HG03103 (cell line): ENCODE measurements at regions not wholly inside any gene's neighbourhood (a gene's known extent, or its start where the extent isn't known, plus 50 kb on each side); places are given as distances from the start of the nearest gene placed in this dataset.

Experiments
- ATAC-seq: cut with Tn5 transposase; IDR thresholded peaks from one replicate; pipeline ENCODE4 v1.9.1; 2021; ENCODE audit warnings: low read depth; ENCODE audit not compliant: unreplicated experiment

DNA sequence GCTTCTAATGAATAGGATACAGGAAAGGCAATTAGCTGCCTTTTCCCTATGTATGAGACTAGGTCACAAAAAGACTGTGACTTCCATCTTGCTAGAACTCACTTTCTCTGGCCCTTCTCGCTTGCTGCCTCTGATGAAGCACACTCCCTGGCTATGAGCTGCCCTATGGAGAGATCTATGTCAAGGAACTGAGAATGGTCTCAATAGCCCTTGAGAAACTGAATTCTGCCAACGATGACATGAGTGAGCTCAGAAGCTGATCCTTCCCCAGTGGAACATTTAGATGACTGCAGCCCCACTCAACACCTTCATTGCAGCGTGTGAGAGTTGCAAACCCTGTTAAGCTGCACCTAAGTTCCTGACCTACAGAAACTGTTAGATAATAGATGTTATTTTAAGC lies 309.8 kb downstream of the COG6 start:
- no peak for ATAC-seq

DNA sequence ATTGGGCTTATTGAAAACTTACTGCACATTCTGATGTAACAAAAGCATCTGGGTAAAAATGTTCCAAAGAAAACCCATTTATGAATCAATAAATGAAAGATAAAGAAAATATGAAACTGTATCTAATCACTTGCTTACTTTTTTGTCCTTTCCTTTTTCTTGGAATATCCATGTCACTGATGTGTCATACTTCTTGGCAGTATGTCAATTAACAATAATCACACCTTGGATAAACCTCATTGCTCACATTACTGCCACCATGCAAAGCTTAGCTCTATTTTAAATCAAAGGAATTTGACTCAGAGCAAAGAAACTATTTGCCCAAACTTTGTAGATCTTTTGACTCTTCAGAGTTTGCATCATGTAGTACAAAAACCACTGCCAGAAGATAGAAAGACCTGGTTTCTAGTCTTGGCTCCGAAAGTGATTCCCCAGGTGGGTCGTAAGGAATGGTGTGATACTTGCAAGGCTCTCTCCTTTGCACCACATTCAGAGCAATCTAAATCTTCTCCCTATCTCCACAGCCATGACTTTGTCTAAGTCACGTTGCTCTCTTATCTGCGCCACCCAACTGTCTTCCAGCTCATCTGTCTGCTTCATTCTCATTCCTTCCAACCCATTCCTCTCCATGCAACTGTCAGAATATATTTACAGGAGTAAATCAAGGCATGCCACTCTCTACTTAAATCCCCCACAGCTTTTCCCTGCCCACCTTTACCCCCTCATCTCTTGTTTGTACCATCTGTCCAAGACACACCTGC lies 311.9 kb downstream of the COG6 start:
- no peak for ATAC-seq

DNA sequence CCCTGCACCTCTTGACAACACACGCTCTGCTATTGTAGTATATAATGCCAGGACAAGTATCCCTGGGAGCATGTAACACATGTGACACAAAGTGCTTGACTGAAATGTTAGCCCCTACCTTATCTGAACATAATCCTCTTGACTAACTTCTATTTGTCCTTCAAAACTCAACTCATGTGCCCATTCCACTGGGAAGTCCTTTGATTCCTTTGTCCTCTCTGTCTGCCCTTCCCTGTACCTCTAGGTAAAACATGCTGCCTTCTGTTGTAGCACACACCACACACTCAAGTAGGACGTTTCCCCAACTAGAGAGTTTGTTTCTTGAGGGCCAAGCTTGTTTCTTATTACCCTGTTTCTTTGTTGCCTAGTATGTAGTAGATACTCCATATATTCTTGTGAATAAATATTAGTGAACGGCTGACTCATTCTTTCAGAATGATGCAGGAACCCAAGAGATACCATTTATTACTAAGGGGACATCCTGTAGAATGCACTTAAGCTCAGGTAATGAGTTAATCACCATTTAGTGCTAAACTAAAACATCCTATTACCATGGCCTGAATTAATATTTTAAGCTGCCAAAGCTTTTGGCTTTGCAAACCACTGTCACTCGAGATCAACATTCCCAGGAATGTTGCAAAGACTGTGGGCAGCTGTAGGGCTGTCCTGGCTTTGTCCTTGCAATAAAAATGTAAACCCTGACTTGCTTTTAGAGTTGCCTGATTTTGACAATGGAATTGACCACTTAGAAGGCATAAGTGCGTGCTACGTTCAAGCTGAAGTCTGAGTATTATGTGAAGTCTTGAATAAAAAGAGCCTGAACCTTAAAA lies 313.4 kb downstream of the COG6 start:
- no peak for ATAC-seq

DNA sequence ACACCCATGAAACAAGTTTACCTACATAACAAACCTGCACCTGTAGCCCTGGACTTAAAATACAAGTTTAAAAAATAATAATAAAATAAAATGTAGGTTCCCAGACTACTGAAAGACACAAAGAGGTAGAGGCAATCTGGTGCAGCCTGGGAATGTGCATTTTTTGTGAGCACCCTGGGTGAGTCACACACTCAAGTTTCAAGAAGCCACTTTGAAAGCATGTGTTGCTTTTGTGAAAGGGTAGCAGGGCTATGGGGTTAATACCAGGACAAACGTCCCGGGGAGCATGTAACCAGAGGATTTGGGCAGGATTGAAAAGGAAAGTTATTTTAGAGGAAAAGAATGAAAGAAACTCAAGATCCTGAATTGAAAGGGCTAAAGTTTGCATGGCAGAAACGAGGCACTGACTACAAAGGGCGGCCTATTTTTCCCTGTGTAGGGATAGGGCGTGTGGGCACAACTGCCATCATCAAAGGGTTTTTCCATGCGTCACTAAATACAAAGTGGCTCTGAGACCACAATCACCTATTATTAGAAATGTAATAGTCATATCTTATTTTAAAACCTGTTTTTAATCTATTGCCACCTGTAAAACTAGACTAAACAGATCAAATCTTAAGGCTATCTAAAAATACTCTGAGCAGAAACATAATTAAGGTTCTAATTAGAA lies 314.9 kb downstream of the COG6 start:
- ATAC-seq = no peak

DNA sequence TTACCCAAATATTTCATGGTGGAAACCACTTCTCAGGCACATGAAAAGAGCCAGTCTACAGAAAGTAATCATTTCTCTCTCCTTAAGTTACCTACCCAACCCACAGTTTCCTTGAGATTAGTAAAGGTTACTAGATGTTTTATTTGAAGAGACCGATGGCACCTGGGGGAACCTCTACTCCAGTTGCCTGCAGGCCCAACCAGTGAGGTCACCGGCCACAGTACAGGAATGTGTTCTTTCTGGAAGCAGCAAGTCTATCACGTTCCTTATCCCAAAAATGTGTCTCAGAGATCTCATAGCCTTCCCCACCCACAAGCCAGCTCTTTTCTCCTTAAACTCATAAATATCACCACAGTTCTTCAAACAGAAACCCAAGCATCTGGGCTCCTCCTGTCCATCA lies 316.1 kb downstream of the COG6 start:
- ATAC-seq = no peak

DNA sequence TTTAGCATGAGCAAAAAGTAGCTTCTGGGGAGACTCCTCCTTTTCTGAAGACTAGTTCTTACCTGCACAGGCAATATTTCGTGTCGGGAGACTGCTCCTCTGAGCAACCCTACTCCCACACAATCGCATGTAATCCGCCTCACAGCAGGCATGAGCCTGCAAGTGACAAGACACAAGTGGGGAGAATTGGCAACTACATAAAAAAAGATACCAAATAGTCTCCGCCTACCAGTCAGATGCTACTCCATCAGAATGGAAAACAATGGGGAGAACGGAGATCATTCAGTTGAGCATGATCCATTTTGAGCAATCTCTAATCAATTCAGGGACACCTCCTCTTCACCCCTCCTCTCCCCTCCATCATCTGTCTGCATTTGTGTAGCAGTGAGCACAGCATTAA lies 321.0 kb downstream of the COG6 start:
- no peak for ATAC-seq

DNA sequence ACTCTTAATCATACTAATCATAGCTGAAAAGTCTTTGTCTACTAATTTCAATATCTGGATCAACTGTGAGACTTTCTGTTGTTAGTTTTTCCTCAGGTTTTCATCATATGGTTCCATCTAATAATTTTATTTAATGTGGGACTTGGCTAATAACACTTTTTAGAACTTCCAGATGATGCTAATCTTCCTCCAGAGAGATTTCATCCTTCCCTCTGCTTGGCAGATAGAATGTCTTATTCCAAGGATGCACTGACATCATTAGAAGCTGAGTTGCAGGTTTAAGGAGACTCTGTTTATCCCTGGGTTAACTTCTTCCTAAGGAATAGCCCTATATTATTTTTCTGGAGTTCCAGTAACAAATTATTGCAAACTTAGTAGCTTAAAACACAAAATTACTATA lies 325.6 kb downstream of the COG6 start:
- no peak for ATAC-seq

DNA sequence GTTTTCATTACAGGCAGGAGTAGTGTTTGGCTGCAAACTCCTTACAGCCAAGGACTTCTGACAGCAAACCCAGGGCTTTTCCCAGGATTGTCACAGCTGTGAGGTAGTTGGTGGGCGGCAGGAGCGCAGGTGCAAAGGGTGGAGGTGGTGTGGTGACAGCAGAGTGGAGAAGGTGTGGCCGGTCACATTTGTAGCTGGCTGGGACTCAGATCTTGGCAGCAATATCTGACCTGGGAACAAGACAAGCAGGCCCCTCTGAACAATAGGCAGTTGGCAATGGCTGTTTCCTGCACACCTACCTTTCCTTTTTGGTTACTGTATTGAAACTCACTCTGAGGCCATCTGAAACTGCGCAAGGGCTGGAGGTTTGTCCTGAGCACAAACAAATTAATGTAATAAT lies 327.3 kb downstream of the COG6 start:
- ATAC-seq = no peak

DNA sequence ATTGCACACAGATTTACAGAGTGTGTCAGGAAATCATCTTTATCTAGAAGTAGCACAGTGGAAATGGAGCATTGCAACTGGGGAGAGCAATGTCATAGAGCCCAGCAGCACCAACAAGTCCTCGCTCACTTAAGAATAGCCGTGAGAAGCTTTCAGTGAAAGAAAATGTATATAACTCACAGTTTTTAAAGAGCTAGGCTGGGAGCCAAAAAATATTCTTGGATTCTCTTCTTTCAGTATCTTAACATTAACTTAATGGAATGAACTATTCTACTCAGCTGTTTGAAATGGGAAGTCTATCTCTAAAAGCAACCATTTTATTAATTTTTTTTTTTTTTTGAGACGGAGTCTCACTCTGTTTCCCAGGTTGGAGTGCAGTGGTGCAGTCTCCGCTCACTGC lies 329.6 kb downstream of the COG6 start:
- no peak for ATAC-seq

DNA sequence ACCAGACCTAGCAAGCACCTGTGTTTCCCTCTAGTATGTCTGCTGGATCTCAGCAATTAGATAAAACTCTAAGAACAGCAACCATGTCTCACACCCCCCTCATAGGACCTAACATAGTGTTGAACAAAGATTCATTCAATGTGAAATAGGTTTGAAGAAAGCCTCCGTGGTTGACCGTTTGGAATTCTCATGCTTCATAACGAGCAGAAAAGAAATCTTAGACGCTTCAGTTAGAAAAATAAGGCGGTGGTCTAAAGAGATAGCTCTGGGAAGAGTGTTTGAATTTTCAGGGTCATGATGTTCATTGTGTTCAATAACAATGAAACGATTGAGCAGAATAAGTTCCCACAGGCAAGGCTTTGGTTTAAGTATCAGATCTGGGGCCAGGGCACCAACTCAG lies 332.9 kb downstream of the COG6 start:
- no peak for ATAC-seq

DNA sequence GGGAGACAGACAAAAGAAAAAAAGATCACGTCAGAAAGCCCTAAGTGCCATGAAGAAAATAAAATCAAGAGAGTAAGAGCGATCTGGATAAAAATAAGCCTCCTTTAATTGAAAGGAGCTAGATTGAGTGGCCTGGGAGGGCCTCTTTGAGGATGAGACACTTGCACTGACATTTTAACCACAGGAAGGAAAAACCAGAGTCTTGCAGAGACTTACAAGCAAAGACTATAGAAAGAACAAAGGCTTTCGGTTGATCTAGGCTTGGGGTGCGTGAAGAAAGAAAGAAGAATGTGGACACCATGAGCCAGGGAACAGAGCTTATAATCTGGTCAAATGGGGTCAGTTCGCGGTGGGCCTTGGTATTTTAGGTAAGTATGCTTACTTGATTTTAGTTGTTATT lies 342.7 kb downstream of the COG6 start:
- no peak for ATAC-seq

DNA sequence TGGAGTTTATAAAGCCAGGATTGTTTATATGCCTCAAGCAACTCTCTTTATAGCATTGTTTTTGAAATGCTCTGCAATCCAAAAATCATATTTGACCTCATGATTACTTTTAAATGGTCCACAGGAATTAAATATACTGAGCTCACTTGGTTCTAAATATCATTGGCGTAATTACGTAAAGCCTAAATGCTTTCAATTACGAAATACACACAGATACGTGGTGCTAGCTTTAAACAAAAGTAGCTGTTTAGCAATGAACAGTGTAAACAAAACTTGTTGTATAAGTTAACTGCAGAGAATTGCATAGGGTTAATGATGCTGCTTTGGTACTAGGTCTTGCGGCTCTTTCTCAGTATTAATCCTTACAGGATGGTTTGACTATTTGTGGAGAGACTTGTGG lies 346.6 kb downstream of the COG6 start:
- no peak for ATAC-seq

DNA sequence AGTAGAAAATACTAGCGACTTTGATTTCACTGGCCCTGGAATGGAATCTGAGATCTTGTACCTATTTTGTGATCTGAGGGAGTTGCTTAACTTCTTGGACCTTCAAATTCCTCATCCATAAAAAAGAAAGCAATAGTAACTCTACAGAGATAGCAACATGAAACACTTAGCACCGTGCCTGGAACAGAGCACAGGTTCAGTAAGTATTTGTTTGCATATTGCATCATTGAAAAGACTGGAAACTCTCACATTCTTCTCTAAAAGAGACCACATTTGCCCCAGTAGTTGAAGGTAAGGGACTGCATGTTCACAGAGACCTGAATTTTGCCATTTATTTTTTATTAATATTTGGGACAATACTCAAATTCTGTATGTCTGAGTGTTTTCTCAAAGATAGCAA lies 358.1 kb downstream of the COG6 start:
- ATAC-seq = no peak

DNA sequence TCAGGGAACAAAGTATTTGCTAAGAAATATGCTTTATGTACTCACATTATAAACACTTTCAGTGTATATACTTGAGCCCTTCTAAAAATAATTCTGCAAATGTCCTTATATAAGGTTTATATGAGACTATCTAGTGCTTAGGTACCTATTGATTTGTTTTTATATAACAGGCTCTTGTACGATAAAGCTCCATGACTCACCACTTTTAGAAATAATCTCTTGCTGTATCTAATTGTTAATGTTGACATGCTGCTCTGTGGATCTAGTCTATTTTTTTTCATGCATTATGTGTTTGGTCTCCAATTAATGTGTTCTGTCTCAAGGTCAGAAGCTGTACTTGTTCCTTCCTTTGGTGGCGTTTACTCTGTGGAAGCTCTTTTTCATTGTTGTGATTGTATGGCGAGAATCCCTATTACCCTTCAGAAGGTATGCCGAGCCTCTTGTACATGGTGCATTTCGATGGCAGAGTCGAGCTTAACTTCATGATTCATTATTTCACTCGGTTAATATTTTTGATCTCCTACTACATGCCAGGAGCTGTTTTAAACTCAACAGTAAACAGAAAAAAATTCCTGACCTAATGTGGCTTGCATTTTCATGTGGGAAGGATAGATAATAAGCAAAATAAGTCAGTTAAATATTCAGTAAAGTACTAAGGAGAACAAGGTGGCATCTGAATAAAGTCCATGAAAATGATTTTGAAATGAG lies 361.6 kb downstream of the COG6 start:
- ATAC-seq = no peak

DNA sequence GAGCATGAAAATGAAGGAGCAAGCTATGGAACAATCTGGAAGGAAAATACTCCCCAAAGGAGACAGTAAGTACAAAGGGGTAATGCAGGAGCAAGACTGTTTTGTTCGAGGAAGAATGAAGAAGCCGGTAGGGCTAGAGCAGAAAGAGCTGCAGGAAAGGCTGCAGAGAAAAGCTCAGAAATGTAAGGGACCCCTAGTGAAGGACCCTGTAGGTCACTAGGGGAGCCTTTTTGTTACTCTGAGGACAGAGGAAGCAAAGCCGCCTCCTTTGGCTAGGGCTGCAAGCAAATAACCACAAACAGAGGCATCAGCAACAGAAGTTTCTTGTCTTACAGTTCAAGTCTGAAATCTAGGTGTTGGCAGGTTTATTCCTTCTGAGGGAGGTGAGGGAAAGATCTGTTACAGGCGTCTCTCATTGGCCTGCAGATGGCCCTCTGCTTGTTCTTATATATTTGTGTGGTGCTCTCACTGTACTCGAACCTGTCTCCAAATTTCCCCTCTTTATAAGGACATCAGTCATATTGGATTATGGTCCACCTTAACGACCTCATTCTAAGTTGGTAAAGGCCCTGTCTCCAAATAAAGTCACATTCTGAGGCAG lies 362.3 kb downstream of the COG6 start:
- no peak for ATAC-seq

DNA sequence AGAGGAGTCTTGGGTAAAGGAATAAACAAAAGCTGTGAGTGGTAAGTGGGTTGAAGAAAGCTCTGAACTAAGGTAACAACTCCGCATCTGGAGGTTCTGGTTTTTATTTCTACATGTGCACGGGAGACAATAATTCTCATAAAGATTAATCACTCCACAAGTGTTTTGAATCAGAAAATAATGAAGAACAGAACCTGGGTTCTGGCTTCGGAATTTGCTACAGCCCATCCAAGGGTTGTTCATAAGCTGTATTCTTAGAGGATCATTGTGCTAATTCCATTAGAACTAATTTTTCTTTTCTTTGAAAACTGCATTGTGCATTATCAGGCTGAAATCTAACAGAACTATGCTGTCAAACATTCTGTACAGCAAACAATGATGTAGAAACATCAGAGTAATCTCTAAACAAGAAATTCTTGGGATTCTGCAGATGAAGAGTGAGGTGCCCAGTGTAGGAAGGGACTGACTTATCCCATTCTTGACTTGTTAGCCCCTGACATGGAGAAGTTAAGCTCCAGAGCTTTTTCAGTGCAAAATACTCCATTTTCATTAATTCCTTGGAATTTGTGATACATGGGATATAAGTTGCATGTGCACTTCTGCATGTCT lies 368.2 kb downstream of the COG6 start:
- no peak for ATAC-seq

DNA sequence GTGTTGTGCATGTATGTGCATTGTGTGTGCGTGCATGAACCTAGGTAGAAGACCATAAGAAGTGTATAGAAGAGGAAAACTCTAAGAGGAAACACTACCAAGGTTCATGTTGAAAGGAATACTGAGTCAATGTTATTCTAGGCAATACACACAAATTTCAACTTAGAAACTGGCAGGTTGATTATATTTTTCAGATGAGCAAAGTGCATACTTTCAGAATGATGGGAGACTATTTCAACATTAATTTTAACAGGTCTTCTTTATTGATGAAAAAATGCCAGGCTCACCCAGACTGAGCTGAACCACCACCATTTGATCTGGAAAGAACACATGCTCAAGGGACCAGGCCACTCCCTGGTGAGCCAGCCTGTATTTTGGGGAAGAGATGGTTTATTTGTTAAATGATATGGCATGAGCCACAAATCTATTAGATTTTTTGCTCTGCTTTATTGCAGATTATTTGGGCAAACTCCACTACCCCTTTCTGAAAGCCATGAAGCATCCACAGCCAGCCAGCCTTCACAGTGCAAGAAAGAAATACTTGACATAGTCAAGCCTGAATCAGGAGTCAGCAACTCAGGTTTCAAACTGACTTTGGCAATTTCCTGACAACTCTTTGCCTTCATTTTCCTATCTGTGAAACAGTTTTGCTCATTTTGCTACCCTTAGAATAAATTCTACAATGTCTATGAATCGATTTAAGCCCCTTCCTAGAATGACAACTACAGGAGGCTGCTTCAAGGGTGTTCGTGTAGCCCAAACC lies 368.9 kb downstream of the COG6 start:
- no peak for ATAC-seq

DNA sequence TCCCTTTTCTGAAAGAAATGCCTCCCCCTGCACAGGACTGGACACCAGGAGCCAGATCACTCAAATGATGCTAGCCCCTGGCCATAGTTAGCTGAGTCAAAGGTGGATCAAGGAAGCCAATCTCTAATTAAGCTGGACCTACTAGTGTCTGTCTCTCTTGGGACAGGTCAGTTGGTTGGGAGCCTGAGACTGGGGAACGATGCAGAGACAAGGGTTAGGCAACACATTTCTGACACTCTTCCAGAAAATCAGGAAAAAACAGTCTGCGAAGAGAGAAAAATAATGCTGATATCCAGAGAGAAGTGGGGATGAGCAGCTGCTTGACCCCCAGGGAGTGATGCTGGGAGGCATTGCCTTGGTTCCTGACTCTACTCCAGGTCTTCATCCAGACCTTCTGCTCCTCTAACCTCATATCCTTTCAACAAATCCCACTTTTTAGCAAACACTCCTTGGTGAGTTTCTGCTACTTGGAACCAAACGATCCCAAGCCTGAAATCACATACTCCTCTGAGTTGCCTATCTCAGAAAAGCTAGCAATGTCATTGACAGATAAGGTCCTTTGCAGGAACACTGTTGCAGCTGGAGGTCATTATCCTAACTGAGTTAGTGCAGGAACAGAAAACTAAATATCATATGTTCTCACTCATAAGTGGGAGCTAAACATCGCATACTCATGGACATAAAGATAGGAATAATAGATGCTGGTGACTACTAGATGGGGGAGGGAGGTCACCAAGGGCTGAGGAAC lies 369.7 kb downstream of the COG6 start:
- ATAC-seq = no peak

DNA sequence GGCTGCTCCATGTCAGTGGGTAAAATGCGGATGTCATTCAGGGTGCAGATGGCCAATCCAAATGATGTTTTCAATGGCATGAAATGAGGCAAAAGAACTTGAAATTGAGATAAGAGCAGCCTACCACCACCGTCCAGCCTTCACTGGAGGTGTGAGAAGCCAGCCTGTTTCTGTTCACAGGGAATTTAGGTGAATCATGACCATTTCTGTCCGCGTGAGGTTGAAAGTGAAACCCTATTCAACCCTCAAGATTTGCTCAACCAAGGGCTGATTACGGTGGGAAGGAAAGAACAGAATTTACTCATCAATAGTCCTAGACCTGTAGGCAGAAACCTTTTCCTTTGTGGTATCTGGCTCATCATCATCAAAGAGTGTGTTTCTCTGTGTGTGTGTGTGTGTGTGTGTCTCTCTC lies 370.7 kb downstream of the COG6 start:
- peak; percentile 83 for ATAC-seq
